Suppressor macrophage treated with lipopolysaccharide for 1 hour (primary cell): ENCODE measurements at regions not wholly inside any gene's neighbourhood (a gene's known extent, or its start where the extent isn't known, plus 50 kb on each side); places are given as distances from the start of the nearest gene placed in this dataset.
A peak's percentile ranks its signal among the peaks of the same experiment; 100 is the strongest.
"Not testable (repeated sequence)": the region's sequence is repeated elsewhere in the genome, so short reads cannot be mapped to it uniquely, and the experiment has no call there.

Experiments
- DNase-seq, 3 donors: peaks; one replicate each; pipeline ENCODE4 v3.0.0-alpha.2; 2020 to 2022

DNA sequence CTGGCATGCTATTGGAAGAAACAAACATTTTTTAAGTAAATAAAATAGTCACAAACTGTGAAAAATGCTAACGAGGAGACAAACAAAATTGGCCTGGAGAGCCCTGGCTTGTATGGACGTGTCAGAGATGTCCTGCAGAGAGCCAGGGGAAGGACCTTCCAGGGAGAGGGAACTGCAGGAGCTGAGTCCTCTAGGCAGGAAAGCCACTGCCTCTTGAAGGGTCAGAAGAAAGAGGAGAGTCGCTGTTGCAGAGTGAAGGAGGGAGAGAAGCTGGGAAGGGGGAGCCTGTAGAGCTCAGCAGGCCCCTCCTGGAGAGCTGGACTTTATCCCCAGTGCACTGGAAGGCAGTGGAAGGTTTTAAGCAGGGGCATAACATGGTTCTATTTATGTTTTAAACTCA, 80.3 kb upstream of the PWP1 start:
- DNase-seq = no peak

DNA sequence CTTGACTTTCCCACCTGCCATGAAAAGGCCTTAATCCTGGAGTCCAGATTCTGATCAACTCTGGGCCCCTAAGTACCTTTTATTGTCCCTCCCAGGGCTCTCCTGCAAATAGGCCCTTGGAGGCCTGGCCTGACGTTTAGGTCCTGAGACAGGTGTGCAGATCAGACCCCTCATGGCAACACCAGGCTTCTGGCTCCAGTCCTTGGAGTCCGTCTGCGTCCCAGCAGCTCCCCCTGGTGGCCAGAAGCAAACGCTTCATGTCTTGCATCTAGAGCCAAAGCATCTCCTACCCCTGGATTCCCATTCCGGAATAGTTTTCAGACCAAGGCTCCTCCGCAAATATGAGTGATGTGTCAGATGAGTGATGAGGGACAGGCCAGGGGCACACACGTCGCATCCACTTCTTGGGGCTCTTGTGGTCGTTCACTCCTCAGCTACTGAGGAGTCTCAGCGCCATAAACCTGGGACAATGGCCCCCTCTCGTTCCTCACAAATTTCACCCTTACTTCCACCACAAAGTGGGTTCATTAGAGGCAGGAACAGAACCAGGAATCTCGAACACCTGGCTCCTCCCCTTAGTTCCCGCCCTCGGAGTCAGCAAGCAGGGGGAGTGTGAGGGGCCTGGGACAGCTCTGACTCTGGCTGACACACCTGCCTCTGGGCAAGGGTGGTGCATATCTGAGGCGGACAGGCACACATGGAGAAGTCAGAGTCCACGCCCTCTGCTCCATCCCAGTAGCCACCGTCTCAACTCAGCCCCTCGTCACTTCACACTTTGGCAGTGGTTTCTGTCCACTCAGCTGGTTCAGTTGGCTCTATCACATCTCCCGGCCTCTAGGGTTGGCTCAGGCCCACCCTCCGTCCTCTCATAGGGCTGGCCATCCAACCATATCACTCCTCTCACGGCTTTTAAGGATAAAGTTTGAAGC, 77.9 kb upstream of the PWP1 start:
- peak; percentile 79 to 93 (median 89) for DNase-seq

DNA sequence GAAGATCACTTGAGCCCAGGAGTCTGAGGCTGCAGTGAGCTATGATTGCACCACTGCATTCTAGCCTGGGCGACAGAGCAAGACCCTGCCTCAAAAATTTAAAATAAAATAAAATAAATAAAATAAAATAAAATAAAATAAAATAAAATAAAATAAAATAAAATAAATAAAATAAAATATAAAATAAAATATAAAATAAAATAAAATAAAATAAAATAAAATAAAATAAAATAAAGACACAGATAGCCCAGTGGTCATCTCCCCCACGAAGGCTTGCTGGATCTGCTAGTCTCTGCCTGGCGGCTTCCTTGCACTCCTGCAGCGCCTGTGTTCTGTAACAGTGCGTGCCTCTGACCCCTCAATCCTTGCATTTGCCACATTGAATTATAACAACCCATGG, 76.8 kb upstream of the PWP1 start:
- not testable (repeated sequence) for DNase-seq

DNA sequence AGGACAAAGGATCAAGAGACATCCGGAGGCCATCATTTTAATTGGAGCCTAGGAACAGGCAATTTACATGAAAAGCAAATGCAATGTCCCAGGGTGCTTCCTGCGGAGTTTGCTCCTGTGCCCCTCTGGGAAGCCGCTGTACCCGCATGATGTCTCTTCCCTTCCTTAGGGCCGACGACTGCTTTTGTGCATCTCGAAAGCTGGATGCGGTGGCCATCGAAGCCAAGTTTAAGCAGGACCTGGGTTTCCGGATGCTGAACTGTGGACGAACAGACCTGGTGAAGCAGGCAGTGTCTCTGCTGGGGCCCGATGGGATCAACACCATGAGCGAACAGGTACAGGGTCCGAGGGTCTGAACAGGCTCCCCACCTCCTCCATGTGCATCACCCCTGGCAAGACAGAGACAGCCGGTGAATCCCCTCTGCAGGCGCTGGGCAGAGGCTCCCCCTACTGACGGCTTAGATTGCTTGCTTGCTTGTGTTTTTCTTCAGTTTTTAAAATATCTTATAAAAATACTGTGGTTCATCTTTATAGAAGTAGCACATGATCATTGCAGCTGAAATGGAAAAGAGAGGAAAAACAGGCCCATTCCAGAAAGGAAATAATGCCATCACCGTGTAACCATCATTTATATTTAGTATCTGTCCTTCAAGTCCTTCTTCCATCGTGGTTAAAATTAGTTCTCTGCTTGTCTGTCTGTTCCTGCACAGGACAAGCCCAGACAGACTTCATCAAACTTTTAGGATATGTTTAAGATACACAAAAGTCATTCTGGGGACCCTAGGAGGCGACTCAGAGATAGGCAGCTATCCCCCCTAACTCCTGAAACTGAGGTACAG, 75.4 kb upstream of the PWP1 start:
- peak in 2 of 3 donors; percentile 39 to 57 for DNase-seq

DNA sequence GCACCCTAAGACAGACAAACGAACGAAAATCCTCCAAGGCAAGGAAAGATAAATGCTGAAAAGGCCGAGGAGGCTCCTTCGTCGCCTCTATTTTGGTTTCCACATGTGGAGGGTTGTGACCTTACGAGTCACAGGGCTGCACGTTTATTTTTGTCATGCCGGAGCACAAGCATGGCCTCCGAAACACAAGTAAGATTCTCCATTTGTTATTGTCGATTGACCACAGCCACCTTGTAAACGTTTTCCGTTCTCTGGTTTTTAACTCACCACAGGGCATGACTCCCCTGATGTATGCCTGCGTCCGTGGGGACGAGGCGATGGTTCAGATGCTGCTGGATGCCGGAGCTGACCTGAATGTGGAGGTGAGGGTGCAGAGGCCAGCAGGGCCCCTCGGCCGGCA, 73.1 kb upstream of the PWP1 start:
- no peak for DNase-seq

DNA sequence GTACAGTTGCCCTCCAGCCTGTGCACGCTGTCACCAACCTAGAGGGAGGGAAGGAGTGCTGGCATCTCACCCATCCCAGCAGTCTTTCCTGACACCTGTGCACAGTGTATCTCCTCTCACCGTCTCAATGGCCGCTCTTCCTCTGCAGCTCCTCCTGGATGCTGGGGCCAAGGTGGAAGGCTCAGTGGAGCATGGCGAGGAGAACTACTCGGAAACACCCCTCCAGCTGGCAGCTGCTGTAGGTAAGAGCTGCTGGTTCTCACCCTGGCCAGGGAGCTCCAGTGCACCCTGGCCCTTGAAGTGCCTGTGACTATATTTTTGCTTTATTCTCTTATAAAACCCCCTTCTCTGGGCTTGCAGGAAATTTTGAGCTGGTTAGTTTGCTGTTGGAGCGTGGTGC, 68.7 kb upstream of the PWP1 start:
- DNase-seq = no peak

DNA sequence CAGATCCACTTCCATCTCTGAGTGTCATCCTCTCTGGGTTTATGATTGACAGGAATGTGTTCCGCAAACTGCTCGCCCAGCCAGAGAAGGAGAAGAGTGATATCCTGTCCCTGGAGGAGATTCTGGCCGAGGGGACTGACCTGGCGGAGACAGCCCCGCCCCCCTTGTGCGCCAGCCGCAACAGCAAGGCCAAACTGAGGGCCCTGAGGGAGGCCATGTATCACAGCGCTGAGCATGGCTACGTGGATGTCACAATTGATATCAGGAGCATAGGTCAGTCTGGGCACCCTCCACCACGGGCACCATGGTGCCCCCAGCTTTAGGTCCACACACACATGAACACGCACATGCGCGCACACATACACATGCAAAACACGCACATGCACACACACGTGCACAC, 67.5 kb upstream of the PWP1 start:
- no peak for DNase-seq

DNA sequence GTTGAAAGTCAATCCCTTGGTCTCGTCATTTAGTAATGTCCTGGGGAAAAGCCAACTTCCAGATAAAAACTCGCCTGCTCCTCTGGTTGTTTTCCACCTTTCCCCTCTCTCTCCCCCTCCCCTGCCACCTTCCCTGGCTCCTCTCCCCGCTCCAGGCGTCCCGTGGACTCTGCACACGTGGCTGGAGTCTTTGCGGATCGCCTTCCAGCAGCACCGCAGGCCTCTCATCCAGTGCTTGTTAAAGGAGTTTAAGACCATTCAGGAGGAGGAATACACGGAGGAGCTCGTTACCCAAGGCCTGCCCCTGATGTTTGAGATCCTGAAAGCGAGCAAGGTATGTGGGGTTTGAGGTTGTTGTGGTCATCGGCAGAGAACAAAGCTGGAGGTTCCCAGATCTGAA, 65.8 kb upstream of the PWP1 start:
- no peak for DNase-seq

DNA sequence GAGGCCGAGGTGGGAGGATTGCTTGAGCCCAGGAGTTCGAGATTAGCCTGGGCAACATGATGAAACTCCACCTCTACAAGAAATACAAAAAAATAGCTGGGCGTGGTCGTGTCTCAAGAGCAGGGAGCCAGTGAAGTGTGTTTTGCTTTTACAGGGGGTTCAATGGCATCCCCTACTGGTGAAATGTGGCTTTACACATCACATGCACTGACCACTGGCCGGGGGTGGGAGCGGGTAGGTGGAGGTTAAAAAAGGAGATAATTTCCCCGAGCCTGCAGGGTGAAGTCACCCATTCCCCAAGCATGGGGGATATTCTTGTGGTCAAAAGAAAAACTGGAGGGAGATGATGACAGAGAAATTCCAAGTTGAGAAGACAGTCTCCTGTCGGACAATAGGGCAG, 63.6 kb upstream of the PWP1 start:
- peak; percentile 48 to 76 (median 62) for DNase-seq

DNA sequence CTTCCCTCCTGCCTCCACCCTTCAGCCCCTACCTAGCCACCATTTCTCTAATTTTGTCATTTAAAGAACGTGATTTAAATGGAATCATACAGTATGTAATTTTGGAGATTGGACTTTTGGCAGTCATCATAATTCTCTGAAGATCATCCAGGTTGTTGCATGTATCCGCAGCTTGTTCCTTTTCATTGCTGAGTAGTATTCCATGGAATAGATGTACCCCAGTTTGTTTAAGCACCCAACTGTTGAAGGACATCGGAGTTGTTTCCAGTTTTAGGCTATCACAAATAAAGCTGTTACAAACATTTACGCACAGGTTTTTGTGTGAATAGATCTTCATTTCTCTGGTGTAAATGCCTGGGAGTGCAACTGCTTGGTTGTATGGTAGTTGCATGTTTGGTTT, 61.1 kb upstream of the PWP1 start:
- no peak for DNase-seq

DNA sequence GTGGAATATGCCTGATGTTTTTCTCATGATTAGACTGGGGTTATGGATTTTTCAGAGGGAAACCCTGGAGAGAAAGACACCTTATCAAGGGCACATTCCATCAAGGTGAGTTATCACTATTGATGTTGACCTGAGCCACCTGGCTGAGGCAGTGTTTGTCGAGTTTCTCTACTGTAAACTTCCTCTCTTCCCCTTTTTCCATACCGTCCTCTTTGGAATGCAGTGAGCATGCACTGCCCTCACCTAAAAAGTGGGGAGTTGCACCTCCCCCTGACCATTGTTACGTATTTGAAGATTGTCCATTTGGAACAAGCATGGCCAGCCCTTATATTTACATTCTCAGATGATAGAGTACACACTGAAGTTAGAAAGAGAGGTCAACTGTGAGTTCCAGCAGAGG, 53.9 kb upstream of the PWP1 start:
- no peak for DNase-seq

DNA sequence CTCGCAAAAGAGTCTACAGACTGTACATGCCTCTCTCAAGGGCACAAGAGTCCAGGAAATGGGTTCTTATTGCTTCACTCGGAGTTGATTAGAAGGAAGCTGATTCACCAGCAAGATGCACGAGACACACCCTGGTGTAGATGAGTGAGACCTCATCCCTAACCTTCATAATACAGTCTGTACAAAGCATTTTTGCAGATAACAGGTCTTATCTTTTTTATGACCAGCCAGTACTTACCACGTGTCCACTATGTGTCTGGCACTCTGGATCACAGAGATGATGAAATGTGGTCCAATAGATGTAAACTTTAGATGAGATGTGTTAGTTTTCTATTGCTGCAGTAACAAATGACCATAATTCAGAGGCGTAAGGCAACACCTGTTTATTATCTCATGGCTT, 53.4 kb upstream of the PWP1 start:
- DNase-seq = no peak

DNA sequence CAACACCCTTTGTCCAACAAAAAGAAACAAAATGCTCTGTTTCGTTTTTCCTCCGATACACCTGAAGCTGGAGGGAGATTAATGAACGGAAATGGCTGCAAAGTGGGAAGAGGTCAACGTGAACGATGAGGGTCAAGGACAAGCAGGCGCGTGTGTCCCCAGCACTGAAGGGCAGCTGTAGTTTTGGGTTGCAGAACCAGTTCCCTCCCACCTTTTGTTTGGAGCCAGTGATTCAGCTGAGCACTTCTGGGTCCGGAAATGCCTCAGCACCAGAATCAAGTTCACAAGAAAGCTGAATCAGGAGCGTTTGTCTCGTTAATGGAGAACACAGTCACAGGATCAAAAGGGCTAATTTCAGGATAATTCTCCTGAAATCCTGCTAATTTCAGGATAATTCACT, 51.1 kb upstream of the PWP1 start:
- DNase-seq = no peak

DNA sequence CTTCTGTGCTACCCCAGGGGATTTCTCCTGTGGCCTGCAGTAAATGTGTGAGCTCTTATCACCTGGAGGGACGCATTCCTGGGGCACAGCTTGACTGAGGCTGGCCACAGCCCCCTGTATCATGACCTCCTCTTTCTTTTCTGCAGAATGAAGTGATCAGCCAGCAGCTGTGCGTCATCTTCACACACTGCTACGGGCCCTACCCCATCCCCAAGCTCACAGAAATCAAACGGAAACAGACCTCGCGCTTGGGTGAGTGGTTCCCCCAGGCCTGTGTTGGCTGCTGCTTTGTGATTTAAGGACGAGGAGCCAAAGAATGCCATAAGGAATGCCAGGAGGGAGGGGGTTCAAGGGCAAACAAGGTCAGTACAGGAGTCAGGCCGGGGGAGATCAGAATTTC, 50.5 kb upstream of the PWP1 start:
- DNase-seq = no peak
